ENCODE measurements at regions not wholly inside any gene's neighbourhood (a gene's known extent, or its start where the extent isn't known, plus 50 kb on each side); places are given as distances from the start of the nearest gene placed in this dataset.
A peak's percentile ranks its signal among the peaks of the same experiment; 100 is the strongest.

- DNase-seq (ENCODE audit: low read depth), result no peak
Observed at GRCh38 chr4:52269761-52270160, 218.7 kb downstream of the SPATA18 start.

- no peak for DNase-seq (ENCODE audit: low read depth)
Observed at GRCh38 chr4:52273885-52274284, 222.8 kb downstream of the SPATA18 start.

- no peak for DNase-seq (ENCODE audit: low read depth)
Observed at GRCh38 chr4:52288212-52288855, 237.2 kb downstream of the SPATA18 start.

GRCh38 chr4:52290466-52290865 lies 239.4 kb downstream of the SPATA18 start:
- no peak for DNase-seq (ENCODE audit: low read depth)

- no peak for DNase-seq (ENCODE audit: low read depth)
Observed at GRCh38 chr4:52292245-52292644, 241.1 kb downstream of the SPATA18 start.

GRCh38 chr4:52296341-52296740 lies 245.2 kb downstream of the SPATA18 start:
- DNase-seq (ENCODE audit: low read depth), result no peak

- DNase-seq (ENCODE audit: low read depth), result no peak
Observed at GRCh38 chr4:52298444-52298843, 247.3 kb downstream of the SPATA18 start.

GRCh38 chr4:52299120-52299519 lies 248.0 kb downstream of the SPATA18 start:
- peak; percentile 2 for DNase-seq (ENCODE audit: low read depth)

GRCh38 chr4:52311464-52312125 lies 260.5 kb downstream of the SPATA18 start:
- no peak for DNase-seq (ENCODE audit: low read depth)

- no peak for DNase-seq (ENCODE audit: low read depth)
Observed at GRCh38 chr4:52312722-52313121, 261.6 kb downstream of the SPATA18 start.

- DNase-seq (ENCODE audit: low read depth), result no peak
Observed at GRCh38 chr4:52317361-52317879, 266.3 kb downstream of the SPATA18 start.

- DNase-seq (ENCODE audit: low read depth), result no peak
Observed at GRCh38 chr4:52317981-52318380, 266.9 kb downstream of the SPATA18 start.

GRCh38 chr4:52329894-52330293 lies 278.8 kb downstream of the SPATA18 start:
- DNase-seq (ENCODE audit: low read depth), result no peak

- DNase-seq (ENCODE audit: low read depth), result no peak
Observed at GRCh38 chr4:52343595-52343994, 292.5 kb downstream of the SPATA18 start.

- no peak for DNase-seq (ENCODE audit: low read depth)
Observed at GRCh38 chr4:52350926-52351325, 299.8 kb downstream of the SPATA18 start.

- no peak for DNase-seq (ENCODE audit: low read depth)
Observed at GRCh38 chr4:52358366-52358765, 300.7 kb downstream of the USP46 start.

- no peak for DNase-seq (ENCODE audit: low read depth)
Observed at GRCh38 chr4:52358883-52359321, 300.2 kb downstream of the USP46 start.

- DNase-seq (ENCODE audit: low read depth), result no peak
Observed at GRCh38 chr4:52366191-52366590, 292.9 kb downstream of the USP46 start.

GRCh38 chr4:52366621-52367020 lies 292.5 kb downstream of the USP46 start:
- DNase-seq (ENCODE audit: low read depth), result no peak

GRCh38 chr4:52367282-52367830 lies 291.7 kb downstream of the USP46 start:
- DNase-seq (ENCODE audit: low read depth), result no peak

GRCh38 chr4:52368895-52369294 lies 290.2 kb downstream of the USP46 start:
- no peak for DNase-seq (ENCODE audit: low read depth)

GRCh38 chr4:52369649-52370048 lies 289.5 kb downstream of the USP46 start:
- DNase-seq (ENCODE audit: low read depth), result no peak

- DNase-seq (ENCODE audit: low read depth), result no peak
Observed at GRCh38 chr4:52370576-52370975, 288.5 kb downstream of the USP46 start.

All from myocyte (in vitro differentiated cells).